Endothelial cell of umbilical vein (primary cell): ENCODE measurements at regions not wholly inside any gene's neighbourhood (a gene's known extent, or its start where the extent isn't known, plus 50 kb on each side); places are given as distances from the start of the nearest gene placed in this dataset.
"Not testable (repeated sequence)": the region's sequence is repeated elsewhere in the genome, so short reads cannot be mapped to it uniquely, and the experiment has no call there.

Source experiments
- BruUV-seq: library from RNA; stranded (reverse); fragments of 400-500 nt; replicated peaks from 2 replicates; lab custom pipeline; 2021; lab: Mats Ljungman, UMichigan
- CTCF ChIA-PET: fragments of 300-600, 350-600 bp; sonication (Branson Sonifier 250); formaldehyde crosslinking; loops from one replicate; lab custom pipeline; 2021; ENCODE audit warnings: antibody characterized with exemption, inconsistent platforms; lab: Charles Lee
- POLR2A ChIA-PET: fragments of 300-600, 350-600 bp; sonication (Branson Sonifier 250); formaldehyde crosslinking; loops from one replicate; lab custom pipeline; 2021; ENCODE audit warnings: antibody characterized with exemption, inconsistent platforms; lab: Charles Lee
- DNase-seq: peaks from one replicate; pipeline ENCODE4 v3.0.0-alpha.2; 2011; ENCODE audit warnings: low read depth, low spot score
- FAIRE-seq: peaks from 2 replicates; lab custom pipeline; 2011; peaks lifted over from hg19 to GRCh38; lab: Jason Lieb, UNC
- H2AFZ ChIP-seq: 2 replicates; pipeline ENCODE4 v1.6.0; 2012; ENCODE audit warnings: low read depth, low read length, control low read depth, inconsistent platforms
- H3K27ac ChIP-seq: 2 replicates; pipeline ENCODE4 v1.5.1; 2011; ENCODE audit warnings: low read depth, mild to moderate bottlenecking, control low read depth, low read length, moderate library complexity; ENCODE audit not compliant: insufficient read depth
- H3K27me3 ChIP-seq, 2 experiments: 2 replicates each; pipeline versions ENCODE4 v1.6.0 to v1.6.1; 2011; ENCODE audit warnings: low read length in 2 of 2, mixed read lengths in 1 of 2; ENCODE audit not compliant: control insufficient read depth in 2 of 2, insufficient read depth in 2 of 2
- H3K36me3 ChIP-seq, 2 experiments: 2 replicates in 1 of 2; 3 replicates in 1 of 2; pipeline ENCODE4 v1.5.1; 2011; ENCODE audit warnings: low read length in 2 of 2, mild to moderate bottlenecking in 1 of 2, moderate library complexity in 1 of 2; ENCODE audit not compliant: control insufficient read depth in 2 of 2, insufficient read depth in 2 of 2; ENCODE audit errors: extremely low read depth in 1 of 2
- H3K4me1 ChIP-seq: 3 replicates; pipeline ENCODE4 v1.5.1; 2011; ENCODE audit warnings: mild to moderate bottlenecking, low read length; ENCODE audit not compliant: control insufficient read depth, insufficient read depth; ENCODE audit errors: extremely low read depth
- H3K4me2 ChIP-seq: 2 replicates; pipeline ENCODE4 v1.6.1; 2011; ENCODE audit warnings: low read length, control low read depth, mixed read lengths; ENCODE audit not compliant: insufficient read depth
- H3K4me3 ChIP-seq, 3 experiments: fragments of 200-600 bp in 1 of 3; sonication (generic), shearing (Covaris generic) in 1 of 3; replicated peaks in 1 of 3; 2 replicates each; pipeline ENCODE4 v1.5.1; 2011 to 2016; ENCODE audit warnings: control low read depth in 3 of 3, low read length in 3 of 3, mild to moderate bottlenecking in 2 of 3, inconsistent platforms in 1 of 3, low read depth in 1 of 3, moderate library complexity in 1 of 3; ENCODE audit not compliant: insufficient read depth in 1 of 3
- H3K79me2 ChIP-seq: 2 replicates; pipeline ENCODE4 v1.6.0; 2012; ENCODE audit warnings: low read length, inconsistent platforms; ENCODE audit not compliant: control insufficient read depth, insufficient read depth
- H3K9ac ChIP-seq: replicated peaks from 2 replicates; pipeline ENCODE3; 2011; ENCODE audit warnings: low read length, control low read depth; ENCODE audit not compliant: insufficient read depth; ENCODE audit errors: extremely low read depth
- H3K9me1 ChIP-seq: replicated peaks from 3 replicates; pipeline ENCODE4 v1.6.0; 2011; ENCODE audit warnings: mild to moderate bottlenecking, low read length; ENCODE audit not compliant: control insufficient read depth, insufficient read depth; ENCODE audit errors: extremely low read depth
- H3K9me3 ChIP-seq: replicated peaks from 2 replicates; pipeline ENCODE4 v1.5.1; 2012; ENCODE audit warnings: low read length, inconsistent platforms; ENCODE audit not compliant: control insufficient read depth, insufficient read depth
- H4K20me1 ChIP-seq: replicated peaks from 2 replicates; pipeline ENCODE3; 2011; ENCODE audit warnings: mild to moderate bottlenecking, low read length; ENCODE audit not compliant: control insufficient read depth, insufficient read depth; ENCODE audit errors: extremely low read depth
- EZH2 ChIP-seq: IDR thresholded peaks from 2 replicates; pipeline ENCODE4 v1.6.1; 2012; ENCODE audit warnings: borderline replicate concordance, low read depth, mild to moderate bottlenecking, moderate library complexity, low read length, inconsistent platforms; ENCODE audit not compliant: severe bottlenecking
- FOS ChIP-seq: IDR thresholded peaks from 2 replicates; pipeline ENCODE4 v1.6.1; 2011; ENCODE audit warnings: mild to moderate bottlenecking, low read length, moderate library complexity, borderline replicate concordance; ENCODE audit not compliant: insufficient read depth
- GATA2 ChIP-seq: IDR thresholded peaks from 2 replicates; pipeline ENCODE4 v1.7.0; 2011; ENCODE audit warnings: low read depth, mild to moderate bottlenecking, moderate library complexity, mixed read lengths, low read length; ENCODE audit not compliant: insufficient read length, insufficient read depth
- JUN ChIP-seq: IDR thresholded peaks from 2 replicates; pipeline ENCODE4 v1.6.1; 2011; ENCODE audit warnings: borderline replicate concordance, low read depth; ENCODE audit not compliant: insufficient read length, insufficient read depth
- MYC ChIP-seq: IDR thresholded peaks from one replicate; pipeline ENCODE4 v1.6.1; 2011; ENCODE audit warnings: mild to moderate bottlenecking, low read depth, low read length
- POLR2A ChIP-seq: IDR thresholded peaks from 2 replicates; pipeline ENCODE4 v1.6.1; 2012; ENCODE audit warnings: low read depth, mild to moderate bottlenecking, control low read depth, low read length
- POLR2AphosphoS5 ChIP-seq: IDR thresholded peaks from 2 replicates; pipeline ENCODE4 v1.6.1; 2012; ENCODE audit warnings: low read depth, mild to moderate bottlenecking, control low read depth, low read length, moderate library complexity; ENCODE audit not compliant: insufficient read depth
- dilution Hi-C: fragments of 300-500 bp; cut with MboI; formaldehyde crosslinking; loops from one replicate; pipeline ENCODE4 v1.15.0; 2019; ENCODE audit warnings: low sequenced_read_pairs; ENCODE audit not compliant: extremely low pct_ligation_motif_present
- intact Hi-C: fragments of 100-400 bp; cut with micrococcal nuclease; formaldehyde crosslinking; loops from one replicate; pipeline ENCODE4 v1.10.0; 2022
- TF ChIP-seq, protein P1 (sequence below): IDR thresholded peaks from 2 replicates; pipeline ENCODE4 v1.6.1; 2011; ENCODE audit not compliant: insufficient read depth, insufficient read length
- TF ChIP-seq, protein P2 (sequence below), 2 donors: IDR thresholded peaks; 1 replicate in 1 of 2; 2 replicates in 1 of 2; pipeline ENCODE4 v1.5.1; 2011; ENCODE audit warnings: low read length in 2 of 2, mild to moderate bottlenecking in 2 of 2, moderate library complexity in 2 of 2, control low read depth in 1 of 2, inconsistent platforms in 1 of 2, low read depth in 1 of 2; ENCODE audit not compliant: insufficient read depth in 1 of 2; ENCODE audit errors: extremely low read depth in 1 of 2

DNA sequence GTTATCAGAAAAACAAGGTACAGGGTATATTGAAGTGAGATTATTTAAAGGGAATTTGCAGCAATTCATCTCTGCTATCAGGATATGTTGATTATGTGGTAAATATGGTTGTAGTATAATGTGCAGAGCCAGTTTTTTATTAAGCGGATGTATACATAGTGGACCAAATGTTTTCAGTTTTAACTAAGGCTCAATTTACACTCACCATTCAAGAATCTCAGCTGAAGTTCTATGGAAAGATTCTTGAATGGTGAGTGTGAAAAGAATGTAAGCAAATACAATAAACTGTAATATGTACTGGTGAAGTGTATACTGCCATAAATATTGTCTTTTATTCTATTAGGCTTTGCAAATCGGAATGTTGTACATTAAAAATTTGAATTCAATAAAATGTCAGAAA, 895.9 kb upstream of the CDH10 start:
- Histone ChIP-seq H3K79me2 (no peaks in the 10 kb centered on the region), H3K4me1 (no peaks in the 10 kb centered on the region), H2AFZ (no peak overlapping the region), H3K9me1 (no peaks in the 10 kb centered on the region), H3K9me3 (no peaks in the 10 kb centered on the region), H3K27ac (no peak overlapping the region), H3K9ac (no peak overlapping the region), H3K27me3 (no peaks in the 10 kb centered on the region), H3K36me3 (no peaks in the 10 kb centered on the region), H3K4me2 (no peak overlapping the region), H3K4me3 (no peak overlapping the region), H4K20me1 (no peaks in the 10 kb centered on the region)
- FAIRE-seq: no peak
- ChIA-PET POLR2A (no interaction called here), CTCF (no interaction called here)
- BruUV-seq: no TSS peak
- TF ChIP-seq FOS: no peak
- no peak for DNase-seq
- intact Hi-C loops: no loop called here
- dilution Hi-C loops: no loop called here

DNA sequence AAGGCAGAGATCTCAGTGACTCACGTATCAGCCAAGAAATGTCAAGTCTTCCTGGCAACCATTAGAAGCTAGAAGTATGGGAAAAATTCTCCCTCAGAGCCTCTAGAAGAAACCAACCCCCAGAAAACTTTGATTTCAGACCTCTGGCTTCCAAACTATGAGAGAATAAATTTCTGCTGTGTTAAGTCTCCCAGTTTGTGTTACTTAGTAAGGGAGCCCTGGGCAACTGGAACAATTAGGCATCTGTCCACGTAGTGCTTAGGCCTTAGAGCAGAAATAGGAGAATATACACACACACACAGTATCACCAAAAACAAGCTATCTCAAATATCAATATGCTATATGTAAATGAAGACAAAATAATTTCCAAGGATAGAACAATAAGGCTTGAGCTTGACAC, 894.8 kb upstream of the CDH10 start:
- ChIA-PET POLR2A (no interaction called here), CTCF (no interaction called here)
- no peaks in the 10 kb centered on the region for H3K4me1 ChIP-seq
- BruUV-seq: no TSS peak
- FAIRE-seq (no peak), DNase-seq (no peak)
- H4K20me1 ChIP-seq: no peaks in the 10 kb centered on the region
- no peaks in the 10 kb centered on the region for H3K9me3 ChIP-seq
- no peak overlapping the region for H3K9ac ChIP-seq
- no peak overlapping the region for H3K4me2 ChIP-seq
- no peaks in the 10 kb centered on the region for H3K9me1 ChIP-seq
- dilution Hi-C loops: no loop called here
- intact Hi-C loops: no loop called here
- H3K27me3 ChIP-seq: no peaks in the 10 kb centered on the region
- no peak overlapping the region for H2AFZ ChIP-seq
- no peak overlapping the region for H3K4me3 ChIP-seq
- H3K79me2 ChIP-seq: no peaks in the 10 kb centered on the region
- TF ChIP-seq FOS (no peak), POLR2A (no peak), POLR2AphosphoS5 (no peak), MYC (no peak), EZH2 (no peak), JUN (no peak), GATA2 (no peak)
- TF ChIP-seq, protein P1, sequence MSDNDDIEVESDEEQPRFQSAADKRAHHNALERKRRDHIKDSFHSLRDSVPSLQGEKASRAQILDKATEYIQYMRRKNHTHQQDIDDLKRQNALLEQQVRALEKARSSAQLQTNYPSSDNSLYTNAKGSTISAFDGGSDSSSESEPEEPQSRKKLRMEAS: no peak
- TF ChIP-seq, protein P2, sequence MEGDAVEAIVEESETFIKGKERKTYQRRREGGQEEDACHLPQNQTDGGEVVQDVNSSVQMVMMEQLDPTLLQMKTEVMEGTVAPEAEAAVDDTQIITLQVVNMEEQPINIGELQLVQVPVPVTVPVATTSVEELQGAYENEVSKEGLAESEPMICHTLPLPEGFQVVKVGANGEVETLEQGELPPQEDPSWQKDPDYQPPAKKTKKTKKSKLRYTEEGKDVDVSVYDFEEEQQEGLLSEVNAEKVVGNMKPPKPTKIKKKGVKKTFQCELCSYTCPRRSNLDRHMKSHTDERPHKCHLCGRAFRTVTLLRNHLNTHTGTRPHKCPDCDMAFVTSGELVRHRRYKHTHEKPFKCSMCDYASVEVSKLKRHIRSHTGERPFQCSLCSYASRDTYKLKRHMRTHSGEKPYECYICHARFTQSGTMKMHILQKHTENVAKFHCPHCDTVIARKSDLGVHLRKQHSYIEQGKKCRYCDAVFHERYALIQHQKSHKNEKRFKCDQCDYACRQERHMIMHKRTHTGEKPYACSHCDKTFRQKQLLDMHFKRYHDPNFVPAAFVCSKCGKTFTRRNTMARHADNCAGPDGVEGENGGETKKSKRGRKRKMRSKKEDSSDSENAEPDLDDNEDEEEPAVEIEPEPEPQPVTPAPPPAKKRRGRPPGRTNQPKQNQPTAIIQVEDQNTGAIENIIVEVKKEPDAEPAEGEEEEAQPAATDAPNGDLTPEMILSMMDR (IDR thresholded peaks at IDR 0.05; ENCODE audit: extremely low read depth in 1 of 2, insufficient read depth in 1 of 2, low read depth in 1 of 2, low read length in 2 of 2): no peak
- no peaks in the 10 kb centered on the region for H3K36me3 ChIP-seq
- no peak overlapping the region for H3K27ac ChIP-seq

DNA sequence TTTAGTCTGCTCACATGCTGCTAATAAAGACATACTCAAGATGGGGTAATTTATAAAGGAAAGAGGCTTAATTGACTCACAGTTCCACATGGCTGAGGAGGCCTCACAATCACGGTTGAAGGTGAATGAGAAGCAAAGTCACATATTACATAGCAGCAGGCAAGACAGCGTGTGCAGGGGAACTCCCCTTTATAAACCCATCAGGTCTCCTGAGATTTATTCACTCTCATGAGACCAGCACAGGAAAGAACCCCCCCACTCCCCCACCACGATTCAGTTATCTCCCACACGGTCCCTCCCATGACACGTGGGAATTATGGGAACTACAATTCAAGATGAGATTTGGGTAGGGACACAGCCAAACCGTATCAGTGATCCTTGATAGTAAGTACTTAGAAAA, 891.7 kb upstream of the CDH10 start:
- H3K4me1 ChIP-seq, H3K9ac ChIP-seq, H3K27me3 ChIP-seq, intact Hi-C loops, H3K4me3 ChIP-seq, CTCF ChIA-PET, H3K79me2 ChIP-seq, DNase-seq, H3K27ac ChIP-seq, POLR2A ChIA-PET, dilution Hi-C loops, H3K36me3 ChIP-seq, H2AFZ ChIP-seq, FAIRE-seq, H3K4me2 ChIP-seq, H3K9me3 ChIP-seq, H4K20me1 ChIP-seq, H3K9me1 ChIP-seq, BruUV-seq: not testable (repeated sequence)
